B cell (primary cell): ENCODE measurements at regions not wholly inside any gene's neighbourhood (a gene's known extent, or its start where the extent isn't known, plus 50 kb on each side); places are given as distances from the start of the nearest gene placed in this dataset.

ENCODE experiments used
- ATAC-seq: fragments of 200-7000 bp; cut with Tn5 transposase; one replicate; pipeline ENCODE4 v1.10.0; 2021; ENCODE audit warnings: low read depth, mild to moderate bottlenecking, moderate number of reproducible peaks, moderate library complexity
- CTCF ChIA-PET: fragments of 350-600 bp; sonication (Branson Sonifier 250); formaldehyde crosslinking; loops from one replicate; lab custom pipeline; 2021; ENCODE audit warnings: antibody characterized with exemption, inconsistent platforms; lab: Charles Lee
- POLR2A ChIA-PET: fragments of 350-600 bp; sonication (Branson Sonifier 250); formaldehyde crosslinking; loops from one replicate; lab custom pipeline; 2021; ENCODE audit warnings: antibody characterized with exemption; lab: Charles Lee
- DNase-seq: peaks from one replicate; pipeline ENCODE4 v3.0.0; 2013
- H2AFZ ChIP-seq: 2 replicates; pipeline ENCODE4 v1.6.1; 2012; ENCODE audit warnings: mild to moderate bottlenecking, low read depth, low read length; ENCODE audit not compliant: insufficient read depth, poor library complexity, severe bottlenecking
- H3K27ac ChIP-seq, 2 donors: 1 replicate in 1 of 2; 2 replicates in 1 of 2; pipeline ENCODE4 v1.5.1; 2012 to 2013; ENCODE audit warnings: low read length in 2 of 2, mild to moderate bottlenecking in 2 of 2, moderate library complexity in 1 of 2
- H3K27me3 ChIP-seq, 4 experiments: fragments of 200-600 bp in 1 of 4; sonication (generic) in 1 of 4; replicated peaks in 1 of 4; 1 replicate in 2 of 4; 2 replicates in 2 of 4; pipeline versions ENCODE4 v1.6.1 to v1.7.0; 2013 to 2016; ENCODE audit warnings: low read length in 3 of 4, mild to moderate bottlenecking in 2 of 4, mixed read lengths in 1 of 4, moderate library complexity in 1 of 4; ENCODE audit not compliant: insufficient read depth in 4 of 4, control insufficient read depth in 3 of 4; ENCODE audit errors: control extremely low read depth in 1 of 4
- H3K36me3 ChIP-seq, 2 experiments: replicated peaks in 1 of 2; 1 replicate in 1 of 2; 2 replicates in 1 of 2; pipeline versions ENCODE4 v1.6.1 to v1.7.1; 2013; ENCODE audit warnings: low read length in 1 of 2; ENCODE audit not compliant: insufficient read depth in 2 of 2, control insufficient read depth in 1 of 2; ENCODE audit errors: control extremely low read depth in 1 of 2, extremely low read depth in 1 of 2
- H3K4me1 ChIP-seq, 2 donors: fragments of 200-600 bp in 1 of 2; sonication (generic) in 1 of 2; 1 replicate in 1 of 2; 2 replicates in 1 of 2; pipeline versions ENCODE4 v1.5.1 to v1.6.1; 2013 to 2017; ENCODE audit warnings: low read length in 2 of 2; ENCODE audit not compliant: control insufficient read depth in 2 of 2, insufficient read depth in 2 of 2
- H3K4me2 ChIP-seq: replicated peaks from 2 replicates; pipeline ENCODE3; 2012; ENCODE audit warnings: mild to moderate bottlenecking, low read depth, low read length; ENCODE audit not compliant: poor library complexity, severe bottlenecking
- H3K4me3 ChIP-seq, 5 experiments: fragments of 200-600 bp in 1 of 5; sonication (generic) in 1 of 5; 1 replicate in 3 of 5; 2 replicates in 2 of 5; pipeline versions ENCODE4 v1.5.1 to v1.7.0; 2011 to 2016; ENCODE audit warnings: low read length in 4 of 5, mild to moderate bottlenecking in 4 of 5, low read depth in 2 of 5, control low read depth in 1 of 5, moderate library complexity in 1 of 5; ENCODE audit not compliant: insufficient read depth in 1 of 5; ENCODE audit errors: control extremely low read depth in 1 of 5, extremely low read depth in 1 of 5
- H3K79me2 ChIP-seq: fragments of 200-600 bp; sonication (generic); one replicate; pipeline ENCODE4 v1.6.0; 2016; ENCODE audit warnings: low read length; ENCODE audit not compliant: control insufficient read depth, insufficient read depth
- H3K9ac ChIP-seq: fragments of 200-600 bp; sonication (generic); 2 replicates; pipeline ENCODE4 v1.6.1; 2017; ENCODE audit warnings: mild to moderate bottlenecking, low read length, moderate library complexity
- H3K9me3 ChIP-seq, 3 donors: one replicate each; pipeline versions ENCODE4 v1.6.1 to v1.7.1; 2013; ENCODE audit warnings: low read length in 2 of 3; ENCODE audit not compliant: control insufficient read depth in 2 of 3, insufficient read depth in 1 of 3; ENCODE audit errors: control extremely low read depth in 1 of 3
- H4K20me1 ChIP-seq: 2 replicates; pipeline ENCODE4 v1.6.0; 2012; ENCODE audit warnings: mild to moderate bottlenecking, low read length; ENCODE audit not compliant: insufficient read depth, control insufficient read depth, poor library complexity, severe bottlenecking
- H3K27ac Mint-ChIP-seq: one replicate; pipeline ENCODE4 v1.8.0; 2021; ENCODE audit warnings: mixed read lengths
- H3K27me3 Mint-ChIP-seq: one replicate; pipeline ENCODE4 v1.8.0; 2021; ENCODE audit warnings: mixed read lengths
- H3K4me1 Mint-ChIP-seq: one replicate; pipeline ENCODE4 v1.8.0; 2021; ENCODE audit warnings: mixed read lengths
- H3K4me3 Mint-ChIP-seq: one replicate; pipeline ENCODE4 v1.8.0; 2021; ENCODE audit warnings: mixed read lengths
- H3K9me3 Mint-ChIP-seq: one replicate; pipeline ENCODE4 v1.8.0; 2022; ENCODE audit warnings: mixed read lengths; ENCODE audit not compliant: insufficient read depth
- CTCF ChIP-seq: fragments of 200-600 bp; IDR thresholded peaks from one replicate; pipeline ENCODE4 v1.8.0; 2022; ENCODE audit warnings: antibody characterized with exemption, mild to moderate bottlenecking
- EZH2 ChIP-seq: IDR thresholded peaks from 2 replicates; pipeline ENCODE4 v1.6.1; 2012; ENCODE audit warnings: borderline replicate concordance, low read depth, mild to moderate bottlenecking, moderate library complexity, low read length; ENCODE audit not compliant: insufficient read depth, poor library complexity, severe bottlenecking
- intact Hi-C: fragments of 100-400 bp; cut with micrococcal nuclease; formaldehyde crosslinking; loops from one replicate; pipeline ENCODE4 v1.10.0; 2022

GRCh38 chr18:41714872-41715271, 240.2 kb upstream of the PIK3C3 start:
- CTCF ChIA-PET = no interaction called here

More at GRCh38 chr18:41714872-41715271, 240.2 kb upstream of the PIK3C3 start:
- no peak for DNase-seq
- no peak overlapping the region for H3K4me3 Mint-ChIP-seq
- H3K27me3 Mint-ChIP-seq = no peaks in the 10 kb centered on the region
- Histone ChIP-seq H4K20me1 (no peaks in the 10 kb centered on the region), H2AFZ (no peak overlapping the region), H3K27ac (no peak overlapping the region), H3K9me3 (no peaks in the 10 kb centered on the region), H3K4me2 (no peak overlapping the region), H3K4me3 (no peak overlapping the region), H3K4me1 (no peaks in the 10 kb centered on the region), H3K27me3 (no peaks in the 10 kb centered on the region), H3K9ac (no peak overlapping the region), H3K79me2 (no peaks in the 10 kb centered on the region), H3K36me3 (no peaks in the 10 kb centered on the region)
- POLR2A ChIA-PET = no interaction called here
- intact Hi-C loops = no loop called here
- ATAC-seq = no peak
- peaks cover 2% of the 10 kb centered on the region for H3K9me3 Mint-ChIP-seq
- H3K27ac Mint-ChIP-seq = no peak overlapping the region
- TF ChIP-seq EZH2 (no peak), CTCF (no peak)
- no peaks in the 10 kb centered on the region for H3K4me1 Mint-ChIP-seq
